OCI-LY1 (cell line): ENCODE measurements at regions not wholly inside any gene's neighbourhood (a gene's known extent, or its start where the extent isn't known, plus 50 kb on each side); places are given as distances from the start of the nearest gene placed in this dataset.
"Not testable (repeated sequence)": the region's sequence is repeated elsewhere in the genome, so short reads cannot be mapped to it uniquely, and the experiment has no call there.

ENCODE experiments used
- EZH2 ChIP-seq: fragments of 200-600 bp; sonication (generic), shearing (Covaris generic); IDR thresholded peaks from 2 replicates; pipeline ENCODE4 v1.8.0; 2017; ENCODE audit warnings: borderline replicate concordance, mixed run types, mild to moderate bottlenecking, antibody characterized with exemption, low read length, moderate library complexity, mixed read lengths
- TF ChIP-seq, protein P1 (sequence below): fragments of 200-600 bp; sonication (generic), shearing (Covaris generic); IDR thresholded peaks from 2 replicates; pipeline ENCODE4 v1.5.1; 2017; ENCODE audit warnings: mild to moderate bottlenecking, antibody characterized with exemption, low read length, moderate library complexity, mixed read lengths

DNA sequence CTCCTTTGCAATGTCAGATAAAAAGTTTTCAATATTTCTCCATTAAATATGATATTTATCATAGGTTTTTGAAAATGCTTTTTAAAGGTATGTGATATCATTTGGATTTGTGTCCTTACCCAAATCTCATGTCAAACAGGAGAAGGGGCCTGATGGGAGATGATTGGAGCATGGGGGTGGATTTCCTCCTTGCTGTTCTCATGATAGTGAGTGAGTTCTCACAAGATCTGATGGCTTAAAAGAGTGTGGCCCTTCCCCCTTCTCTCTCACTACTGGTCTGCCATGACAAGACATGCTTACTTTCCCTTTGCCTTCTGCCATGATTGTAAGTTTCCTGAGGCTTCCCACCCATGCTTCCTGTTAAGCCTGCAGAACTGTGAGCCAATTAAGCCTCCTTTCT is 90.0 kb downstream of the GYPE start:
- TF ChIP-seq, protein P1, sequence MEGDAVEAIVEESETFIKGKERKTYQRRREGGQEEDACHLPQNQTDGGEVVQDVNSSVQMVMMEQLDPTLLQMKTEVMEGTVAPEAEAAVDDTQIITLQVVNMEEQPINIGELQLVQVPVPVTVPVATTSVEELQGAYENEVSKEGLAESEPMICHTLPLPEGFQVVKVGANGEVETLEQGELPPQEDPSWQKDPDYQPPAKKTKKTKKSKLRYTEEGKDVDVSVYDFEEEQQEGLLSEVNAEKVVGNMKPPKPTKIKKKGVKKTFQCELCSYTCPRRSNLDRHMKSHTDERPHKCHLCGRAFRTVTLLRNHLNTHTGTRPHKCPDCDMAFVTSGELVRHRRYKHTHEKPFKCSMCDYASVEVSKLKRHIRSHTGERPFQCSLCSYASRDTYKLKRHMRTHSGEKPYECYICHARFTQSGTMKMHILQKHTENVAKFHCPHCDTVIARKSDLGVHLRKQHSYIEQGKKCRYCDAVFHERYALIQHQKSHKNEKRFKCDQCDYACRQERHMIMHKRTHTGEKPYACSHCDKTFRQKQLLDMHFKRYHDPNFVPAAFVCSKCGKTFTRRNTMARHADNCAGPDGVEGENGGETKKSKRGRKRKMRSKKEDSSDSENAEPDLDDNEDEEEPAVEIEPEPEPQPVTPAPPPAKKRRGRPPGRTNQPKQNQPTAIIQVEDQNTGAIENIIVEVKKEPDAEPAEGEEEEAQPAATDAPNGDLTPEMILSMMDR: not testable (repeated sequence)
- TF ChIP-seq EZH2: not testable (repeated sequence)
